ENCODE measurements at regions not wholly inside any gene's neighbourhood (a gene's known extent, or its start where the extent isn't known, plus 50 kb on each side); places are given as distances from the start of the nearest gene placed in this dataset.
"Not testable (repeated sequence)": the region's sequence is repeated elsewhere in the genome, so short reads cannot be mapped to it uniquely, and the experiment has no call there.

DNA sequence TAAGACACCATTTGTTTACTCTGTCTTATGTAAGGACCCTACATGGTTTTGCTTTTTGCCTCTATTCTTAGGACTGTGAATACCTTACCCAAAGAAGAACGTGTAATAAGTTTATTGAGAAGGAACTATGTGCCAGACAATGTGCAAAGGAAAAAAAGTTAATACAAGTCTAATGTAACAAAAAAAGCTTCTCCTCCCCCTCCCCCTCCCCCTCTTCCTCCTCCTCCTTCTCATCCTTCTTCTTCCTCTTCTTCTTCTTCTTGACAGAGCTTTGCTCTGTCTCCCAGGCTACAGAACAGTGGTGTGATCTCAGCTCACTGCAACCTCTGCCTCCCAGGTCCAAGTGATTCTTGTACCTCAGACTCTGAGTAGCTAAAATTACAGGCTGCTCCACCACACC is 50.9 kb upstream of the MITF start:
- no peak for DNase-seq (ENCODE audit: low read depth, low spot score)

DNA sequence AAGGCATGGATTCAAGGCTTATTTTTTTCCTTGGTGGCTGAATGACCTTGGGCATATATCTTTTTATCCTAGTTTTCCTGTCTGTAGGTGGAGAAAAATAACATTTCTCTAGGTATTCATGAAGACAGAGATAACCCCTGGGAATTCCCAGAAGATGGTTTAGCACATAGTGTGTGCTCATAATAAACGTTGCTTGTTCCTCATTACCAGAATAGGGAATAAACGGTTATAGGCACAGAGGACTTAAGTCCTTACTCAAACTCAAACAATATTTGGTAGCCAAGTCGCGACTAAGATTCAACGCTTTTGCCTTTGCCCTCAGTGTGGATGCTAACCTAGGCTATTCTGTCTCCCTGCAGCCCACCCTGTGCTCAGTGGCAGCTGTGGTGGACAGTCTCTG is 51.6 kb upstream of the MITF start:
- DNase-seq (ENCODE audit: low read depth, low spot score) = no peak
- no peak overlapping the region for H3K4me3 ChIP-seq (ENCODE audit: low read length)

More for the DNA sequence above, 50.9 kb upstream of the MITF start:
- no peak overlapping the region for H3K4me3 ChIP-seq (ENCODE audit: low read length)

DNA sequence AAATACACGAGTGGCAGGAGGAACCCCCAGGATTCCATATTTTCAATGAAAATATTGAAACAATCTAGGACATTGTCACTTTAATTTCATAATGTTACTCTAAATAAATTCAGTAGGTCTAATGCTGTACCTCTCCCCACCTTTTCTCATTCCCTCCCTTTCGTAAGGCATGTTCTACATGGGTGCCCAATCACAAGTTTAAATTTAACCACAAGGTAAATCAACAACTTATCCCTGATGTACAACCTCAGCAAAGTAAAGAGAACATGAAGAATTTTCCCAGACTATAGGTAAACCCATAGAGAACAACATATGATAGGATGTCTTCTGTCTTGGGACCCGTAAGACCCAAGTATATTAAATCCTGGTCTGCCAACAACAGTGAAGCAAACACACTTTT is 53.2 kb upstream of the MITF start:
- DNase-seq (ENCODE audit: low read depth, low spot score) = no peak
- H3K4me3 ChIP-seq (ENCODE audit: low read length) = no peak overlapping the region

DNA sequence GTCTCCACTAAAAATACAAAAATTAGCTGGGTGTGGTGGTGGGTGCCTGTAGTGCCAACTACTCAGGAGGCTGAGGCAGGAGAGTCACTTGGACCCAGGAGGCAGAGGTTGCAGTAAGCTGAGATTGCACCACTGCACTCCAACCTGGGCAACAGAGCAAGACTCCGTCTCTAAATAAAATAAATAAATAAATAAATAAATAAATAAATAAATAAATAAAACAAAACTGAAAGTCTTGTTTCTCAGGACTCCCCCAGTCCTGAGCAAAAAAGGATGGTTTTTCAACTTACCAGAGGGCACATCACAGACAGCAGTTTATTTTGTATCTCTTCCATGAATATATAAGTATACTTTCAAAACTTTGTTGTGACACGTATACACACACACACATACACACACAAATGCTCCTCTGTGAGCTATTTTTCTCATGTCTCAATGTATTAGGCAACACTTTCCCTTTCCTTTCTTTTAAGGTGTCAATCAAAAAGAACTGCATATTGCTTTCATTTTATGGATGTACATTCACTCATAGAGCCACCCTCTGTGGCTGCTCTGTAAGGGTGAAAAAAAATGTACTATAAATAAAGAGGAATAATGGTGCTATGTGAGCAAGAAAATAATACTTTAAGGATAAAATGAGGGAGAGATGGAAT is 54.8 kb upstream of the MITF start:
- no peak overlapping the region for H3K4me3 ChIP-seq (ENCODE audit: low read length)
- no peak for DNase-seq (ENCODE audit: low read depth, low spot score)

DNA sequence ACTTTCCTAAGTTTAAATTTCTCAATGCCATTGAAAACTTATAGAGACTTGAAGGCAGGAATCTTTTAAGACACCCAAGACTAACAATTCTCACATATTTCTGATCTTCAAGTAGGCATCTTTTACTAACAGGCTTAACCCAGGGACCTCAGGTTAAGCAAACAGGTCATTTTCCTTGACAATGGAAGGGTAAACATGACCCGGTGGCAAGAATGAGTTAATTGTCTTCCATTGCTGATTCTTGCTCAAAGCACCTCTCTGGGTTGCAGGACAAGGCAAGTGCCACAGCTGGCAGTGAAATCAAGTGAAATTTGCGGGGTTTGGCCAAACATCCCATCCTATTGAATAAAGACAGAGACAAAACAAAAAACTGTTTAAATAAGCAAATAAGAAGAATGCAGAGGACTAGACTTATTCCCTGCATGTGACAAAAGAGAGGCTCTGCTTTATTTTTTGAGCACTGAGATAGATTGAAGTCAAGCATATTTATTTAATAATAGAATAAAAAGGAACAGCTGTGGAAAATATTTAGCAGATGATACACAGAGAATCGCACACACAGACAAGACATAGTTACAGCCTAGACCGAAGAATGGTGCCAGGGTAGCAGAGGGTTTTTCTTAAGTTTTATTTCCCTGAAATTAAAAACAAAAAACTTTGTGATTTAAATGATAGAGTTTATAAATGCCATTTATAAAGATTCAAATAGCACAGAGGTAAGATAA is 56.0 kb upstream of the MITF start:
- DNase-seq (ENCODE audit: low read depth, low spot score) = no peak
- H3K4me3 ChIP-seq (ENCODE audit: low read length) = no peak overlapping the region

DNA sequence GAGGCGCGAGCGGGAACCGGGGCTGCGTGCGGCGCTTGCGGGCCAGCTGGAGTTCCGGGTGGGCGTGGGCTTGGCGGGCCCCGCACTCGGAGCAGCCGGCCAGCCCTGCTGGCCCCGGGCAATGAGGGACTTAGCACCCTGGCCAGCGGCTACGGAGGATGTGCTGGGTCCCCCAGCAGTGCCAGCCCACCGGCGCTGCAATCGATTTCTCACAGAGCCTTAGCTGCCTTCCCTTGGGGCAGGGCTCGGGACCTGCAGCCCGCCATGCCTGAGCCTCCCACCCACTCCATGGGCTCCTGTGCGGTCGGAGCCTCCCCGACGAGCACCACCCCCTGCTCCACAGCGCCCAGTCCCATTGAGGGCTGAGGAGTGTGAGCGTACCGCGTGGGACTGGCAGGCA is 61.8 kb upstream of the MITF start:
- DNase-seq (ENCODE audit: low read depth, low spot score); H3K4me3 ChIP-seq (ENCODE audit: low read length): not testable (repeated sequence)

DNA sequence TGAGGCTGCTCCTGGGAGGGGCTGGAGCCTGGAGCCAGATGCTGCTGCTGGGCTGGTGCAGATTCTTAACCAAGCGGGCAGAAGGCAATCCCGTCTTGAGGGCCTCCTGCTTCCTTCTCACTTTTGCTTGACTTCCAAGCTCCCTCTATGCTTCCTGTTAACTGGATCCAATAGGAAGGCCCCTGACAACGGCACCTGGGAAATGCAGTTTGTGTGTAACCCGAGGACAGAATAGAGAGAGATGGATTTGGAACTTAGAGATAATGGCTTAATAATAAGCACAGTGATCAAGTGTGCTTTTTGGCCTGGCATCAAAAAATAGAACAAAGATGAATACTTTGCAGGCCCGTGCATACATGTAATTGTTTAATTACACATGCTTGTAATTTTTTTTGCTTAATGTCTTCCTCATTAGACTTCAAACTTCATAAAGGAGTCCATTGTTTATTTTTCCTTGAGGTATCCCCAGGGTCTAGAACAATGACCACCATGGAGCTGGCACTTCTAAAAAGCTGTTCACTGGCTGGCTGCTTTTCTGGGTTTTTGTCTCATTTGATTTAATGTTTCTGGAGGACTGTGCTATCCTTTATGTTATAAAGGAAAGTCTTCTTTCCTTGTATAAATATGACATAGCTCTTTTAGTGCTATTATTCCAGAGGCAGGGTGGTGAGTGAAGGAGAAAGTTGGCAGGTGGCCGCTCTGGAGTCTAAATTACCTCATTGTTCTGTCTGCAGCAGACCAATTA is 63.3 kb upstream of the MITF start:
- DNase-seq (ENCODE audit: low read depth, low spot score) = no peak
- H3K4me3 ChIP-seq (ENCODE audit: low read length) = no peak overlapping the region

DNA sequence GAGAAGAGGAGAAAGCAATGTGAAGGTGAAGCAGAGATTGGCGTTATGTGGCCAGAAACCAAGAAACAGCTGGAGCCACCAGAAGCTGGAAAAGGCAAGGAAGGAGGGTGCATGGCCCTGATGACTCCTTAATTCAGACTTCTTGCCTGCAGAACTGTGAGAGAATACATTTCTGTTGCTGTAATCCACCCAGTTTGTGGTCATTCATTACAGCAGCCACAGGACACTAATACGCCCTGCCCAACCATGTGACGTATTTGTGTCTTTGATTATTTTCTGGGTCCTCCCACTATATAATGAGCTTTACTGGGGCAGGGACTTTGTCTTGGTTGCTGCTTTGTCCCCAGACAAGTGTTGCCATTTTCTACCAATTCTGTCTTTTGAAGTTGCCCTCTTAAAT is 64.5 kb upstream of the MITF start:
- H3K4me3 ChIP-seq (ENCODE audit: low read length) = no peak overlapping the region
- DNase-seq (ENCODE audit: low read depth, low spot score) = no peak

DNA sequence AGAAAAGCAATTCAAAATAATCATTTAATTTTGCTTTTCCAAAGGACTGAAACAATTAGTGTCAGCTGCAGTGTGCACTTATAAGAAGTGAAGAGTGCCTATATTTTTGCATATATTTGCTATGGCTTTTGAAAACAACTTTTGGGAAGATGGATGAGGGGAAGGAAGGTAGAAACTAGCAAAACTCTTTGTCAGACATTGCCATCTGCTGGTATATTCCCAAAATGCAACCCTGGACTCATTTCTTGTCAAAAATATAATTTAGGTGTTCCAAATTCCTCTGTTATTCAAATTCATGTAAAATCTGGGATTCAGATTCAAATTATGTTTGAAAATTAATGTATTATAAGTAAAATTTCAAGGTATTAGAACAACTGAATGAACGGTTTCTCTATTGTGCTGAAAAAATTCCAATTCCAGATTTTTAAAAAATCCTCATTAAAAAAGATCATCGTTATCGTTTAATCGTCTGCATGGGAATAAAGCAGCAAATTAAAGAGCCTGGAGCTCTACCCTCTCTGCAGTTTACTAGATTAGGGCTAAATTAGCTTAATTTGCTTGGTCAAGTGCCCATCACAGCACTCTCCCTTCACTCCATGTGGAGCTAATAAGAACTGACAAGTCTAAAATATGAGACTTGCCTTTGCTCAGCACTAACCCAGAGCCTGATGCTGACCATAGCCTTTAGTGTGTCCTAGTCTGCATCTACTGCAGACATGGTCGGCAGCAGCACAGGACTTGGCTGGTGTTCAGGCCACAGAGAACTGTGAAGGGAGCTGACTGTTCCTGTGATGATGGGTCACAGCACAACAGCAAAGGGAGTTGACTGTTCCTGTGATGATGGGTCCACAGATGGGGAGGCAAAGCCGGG is 67.9 kb upstream of the MITF start:
- peak; percentile 26 for DNase-seq (ENCODE audit: low read depth, low spot score)
- no peak overlapping the region for H3K4me3 ChIP-seq (ENCODE audit: low read length)

DNA sequence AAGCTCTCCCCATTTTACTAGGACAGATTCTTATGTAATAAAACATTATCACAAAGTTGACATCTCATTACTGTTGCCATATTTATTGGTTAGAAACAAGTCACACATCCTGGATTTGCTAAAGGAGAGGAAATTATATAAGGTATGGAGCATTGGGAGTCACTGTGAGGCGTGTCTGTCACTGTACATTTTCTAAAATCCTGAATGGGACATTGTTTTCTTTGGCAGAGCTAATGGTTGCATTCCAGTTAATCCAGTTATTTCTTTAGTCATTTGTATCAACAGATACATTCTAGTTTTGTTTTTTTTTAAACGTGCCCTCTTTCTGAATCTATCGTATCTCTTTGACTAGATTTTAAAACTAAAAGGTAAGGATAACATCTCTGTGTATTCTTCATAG is 70.2 kb upstream of the MITF start:
- H3K4me3 ChIP-seq (ENCODE audit: low read length) = no peak overlapping the region
- DNase-seq (ENCODE audit: low read depth, low spot score) = no peak

DNA sequence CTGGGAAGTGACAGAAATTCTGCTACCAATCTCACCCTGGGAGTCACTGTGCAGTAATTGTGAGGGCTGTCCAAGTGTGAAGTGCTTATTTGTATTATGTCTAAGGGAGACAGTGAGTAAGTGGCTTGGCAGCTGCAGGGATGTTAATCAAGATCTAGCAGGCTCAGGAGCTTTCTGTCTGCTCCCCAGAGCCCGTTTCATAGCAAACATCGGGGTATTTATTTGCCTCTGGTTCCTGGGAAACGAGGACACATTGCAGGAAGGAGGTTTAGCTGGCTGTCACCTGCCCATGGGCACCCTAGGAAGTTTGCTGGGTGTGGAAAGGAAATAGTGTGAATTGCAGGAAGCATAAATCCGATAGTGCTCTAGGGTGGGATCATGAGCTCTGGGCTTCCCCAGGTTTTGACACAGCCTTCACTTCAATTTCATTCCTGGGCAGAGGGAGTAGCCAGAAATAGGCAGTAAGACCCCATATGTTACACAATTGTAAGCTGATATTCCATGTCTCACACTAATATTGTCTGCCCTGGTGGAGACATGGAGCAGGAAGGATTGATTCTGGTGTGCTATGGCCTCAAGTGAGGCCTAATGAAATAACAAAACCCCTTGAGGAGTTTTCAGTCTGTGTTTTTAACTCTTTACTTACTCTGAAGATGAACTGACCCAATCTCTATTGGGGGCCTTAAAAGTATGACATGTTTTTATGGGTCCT is 74.1 kb upstream of the MITF start:
- H3K4me3 ChIP-seq (ENCODE audit: low read length) = no peak overlapping the region
- no peak for DNase-seq (ENCODE audit: low read depth, low spot score)

DNA sequence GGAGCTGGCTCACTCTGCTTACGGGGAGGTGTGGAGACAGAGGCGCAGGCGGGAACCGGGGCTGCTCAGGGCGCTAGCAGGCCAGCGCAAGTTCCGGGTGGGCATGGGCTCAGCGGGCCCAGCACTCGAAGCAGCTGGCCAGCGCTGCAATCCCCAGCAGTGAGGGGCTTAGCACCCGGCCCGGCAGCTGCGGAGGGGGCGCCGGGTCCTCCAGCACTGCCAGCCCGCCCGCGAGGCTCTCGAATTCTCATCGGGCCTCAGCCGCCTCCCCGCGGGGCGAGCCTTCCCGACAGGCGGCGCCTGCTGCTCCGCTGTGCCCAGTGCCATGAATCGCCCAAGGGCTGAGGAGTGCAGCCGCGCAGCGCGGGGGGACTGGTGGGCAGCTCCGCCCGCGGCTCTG is 78.6 kb upstream of the MITF start:
- no peak overlapping the region for H3K4me3 ChIP-seq (ENCODE audit: low read length)
- DNase-seq (ENCODE audit: low read depth, low spot score) = no peak

DNA sequence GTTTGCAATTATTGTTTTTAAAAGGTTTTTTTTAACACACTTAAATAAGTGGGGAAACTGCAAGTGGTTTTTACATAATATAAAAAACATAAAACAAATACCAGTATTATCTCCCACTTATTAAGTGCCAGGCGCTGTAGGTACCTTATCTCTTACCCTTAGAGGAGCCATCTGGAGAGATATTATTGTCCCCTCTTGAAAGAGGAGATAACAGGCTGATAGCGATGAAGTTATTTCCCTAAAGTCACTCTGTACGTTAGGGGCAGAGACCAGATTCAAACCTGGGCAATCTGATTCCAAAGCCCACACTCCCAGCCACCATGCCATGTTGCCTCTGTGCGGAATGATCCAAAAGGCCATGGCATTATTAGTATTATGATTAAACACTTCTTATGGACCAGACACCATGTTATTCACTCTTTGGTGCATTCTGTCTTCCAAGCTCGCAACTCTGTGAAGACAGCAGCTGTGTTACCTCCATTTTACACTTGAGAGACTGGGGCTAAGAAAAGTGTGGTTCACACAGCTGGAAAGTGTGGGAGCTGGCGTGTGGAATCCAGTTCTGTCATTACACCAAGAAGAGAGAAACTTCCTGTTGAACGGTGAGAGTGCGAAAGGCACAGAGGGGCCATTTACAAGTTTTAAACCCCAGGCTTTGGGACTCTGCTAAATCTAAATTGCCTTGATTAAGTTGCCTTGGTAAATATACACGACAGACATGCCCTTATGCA is 79.9 kb upstream of the MITF start:
- no peak for DNase-seq (ENCODE audit: low read depth, low spot score)
- no peak overlapping the region for H3K4me3 ChIP-seq (ENCODE audit: low read length)

DNA sequence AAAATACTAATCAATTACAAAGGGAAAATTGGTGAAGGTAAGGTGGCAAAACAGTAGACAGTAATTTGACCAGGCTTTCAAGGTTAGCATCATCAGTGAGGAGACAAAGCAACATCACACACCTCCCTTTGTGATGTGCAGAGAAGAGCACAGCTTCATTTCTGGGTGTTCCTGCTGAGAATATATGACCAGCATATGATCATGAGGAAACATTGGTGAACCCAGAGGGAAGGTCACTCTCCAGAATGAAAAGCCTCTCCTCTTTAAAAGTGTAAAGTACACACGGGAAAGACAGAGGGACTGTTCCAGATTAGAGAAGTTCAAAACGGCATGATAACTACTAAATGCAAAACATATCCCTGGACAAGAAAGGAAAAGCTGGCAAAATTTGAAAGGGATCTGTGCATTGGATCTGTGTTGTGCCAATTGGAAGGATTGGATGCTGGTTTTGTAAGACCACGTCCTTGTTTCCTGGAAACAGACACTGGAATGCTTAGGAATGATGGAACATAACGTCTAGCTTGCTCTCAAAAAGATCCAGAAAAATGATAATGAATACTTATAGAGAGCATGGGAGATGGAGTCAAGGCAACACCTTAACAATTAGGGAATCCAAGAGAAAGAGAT is 80.6 kb upstream of the MITF start:
- no peak overlapping the region for H3K4me3 ChIP-seq (ENCODE audit: low read length)

DNA sequence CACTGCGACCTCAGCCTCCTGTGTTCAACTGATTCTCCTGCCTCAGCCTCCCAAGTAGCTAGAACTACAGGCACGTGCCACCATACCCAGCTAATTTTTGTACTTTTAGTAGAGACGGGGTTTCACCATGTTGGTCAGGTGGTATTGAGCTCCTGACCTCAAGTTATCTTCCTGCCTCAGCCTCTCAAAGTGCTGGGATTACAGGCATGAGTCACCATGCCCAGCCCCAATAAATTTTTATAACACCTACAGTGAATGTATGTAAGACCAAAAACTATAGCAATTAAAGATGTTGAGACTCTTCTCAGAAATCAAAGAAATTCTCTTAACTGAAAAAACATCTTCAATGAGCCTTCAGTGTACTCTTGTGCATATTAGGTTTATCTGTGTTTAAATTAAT is 82.2 kb upstream of the MITF start:
- H3K4me3 ChIP-seq (ENCODE audit: low read length); DNase-seq (ENCODE audit: low read depth, low spot score): not testable (repeated sequence)

More for the DNA sequence above, 80.6 kb upstream of the MITF start:
- DNase-seq (ENCODE audit: low read depth, low spot score) = no peak

DNA sequence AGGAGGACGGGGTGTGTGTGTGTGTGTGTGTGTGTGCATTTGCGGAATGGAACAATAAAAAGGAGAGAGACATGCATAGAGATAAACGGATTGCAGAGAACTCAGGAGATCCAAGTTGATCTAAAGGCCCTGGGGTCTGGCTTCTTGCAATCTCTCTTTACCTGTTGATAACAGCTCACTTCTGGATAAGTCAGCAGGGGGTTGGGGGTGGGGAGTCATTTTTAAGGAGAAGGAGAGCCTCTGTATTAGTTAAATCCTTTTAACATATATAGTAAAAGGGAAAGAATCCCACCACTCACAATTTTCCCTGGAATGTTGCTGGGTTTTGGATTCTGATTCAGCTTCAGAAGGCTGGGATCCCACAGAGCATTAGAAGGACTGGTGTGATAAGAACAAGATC is 87.5 kb upstream of the MITF start:
- no peak for DNase-seq (ENCODE audit: low read depth, low spot score)
- no peak overlapping the region for H3K4me3 ChIP-seq (ENCODE audit: low read length)

DNA sequence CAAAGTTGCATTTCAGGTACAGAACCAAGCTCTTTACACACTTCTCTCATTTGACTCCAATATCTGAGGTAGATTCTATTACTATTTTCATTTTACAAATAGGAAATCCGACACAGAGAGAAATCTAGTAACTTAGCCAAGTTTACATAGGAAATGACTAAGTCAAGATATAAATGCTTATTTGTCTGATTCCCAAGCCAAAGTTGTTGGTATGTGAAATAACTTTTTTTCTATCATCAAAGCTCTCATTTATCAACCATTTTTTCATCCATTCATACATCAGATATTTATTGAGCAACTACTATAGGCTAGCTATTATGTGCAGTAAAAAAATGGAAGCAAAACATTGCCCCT is 89.2 kb upstream of the MITF start:
- no peak for DNase-seq (ENCODE audit: low read depth, low spot score)
- H3K4me3 ChIP-seq (ENCODE audit: low read length) = no peak overlapping the region

Measured in Jurkat, Clone E6-1 (cell line).